ENCODE measurements at regions not wholly inside any gene's neighbourhood (a gene's known extent, or its start where the extent isn't known, plus 50 kb on each side); places are given as distances from the start of the nearest gene placed in this dataset.

- CTCF ChIA-PET (ENCODE audit: low intra/inter-chr PET ratio) = no interaction called here
- Histone ChIP-seq H3K9me3 (replicated peaks; ENCODE audit: control insufficient read depth, insufficient read depth, low read depth, low read length) (no peaks in the 10 kb centered on the region), H3K4me1 (replicated peaks in 1 of 2; ENCODE audit: control insufficient read depth in 2 of 2, insufficient read depth in 2 of 2, low read length in 2 of 2) (no peaks in the 10 kb centered on the region), H3K79me2 (ENCODE audit: control insufficient read depth, insufficient read depth, low read length) (no peaks in the 10 kb centered on the region), H3K27me3 (ENCODE audit: control insufficient read depth in 2 of 2, insufficient read depth in 2 of 2, low read length in 2 of 2) (no peaks in the 10 kb centered on the region), H3K9ac (ENCODE audit: insufficient read depth in 1 of 2, low read depth in 2 of 2, low read length in 2 of 2) (no peak overlapping the region), H3K4me3 (no peak overlapping the region), H2AFZ (ENCODE audit: low read depth, low read length) (no peak overlapping the region), H4K20me1 (replicated peaks; ENCODE audit: control insufficient read depth, insufficient read depth, low read length) (no peaks in the 10 kb centered on the region), H3K36me3 (ENCODE audit: control insufficient read depth, insufficient read depth, low read length) (no peaks in the 10 kb centered on the region), H3K4me2 (ENCODE audit: insufficient read depth, low read length) (no peak overlapping the region), H3K27ac (ENCODE audit: extremely low read depth, low read depth, low read length) (no peak overlapping the region), H3K9me1 (ENCODE audit: control insufficient read depth, insufficient read depth, low read length) (no peaks in the 10 kb centered on the region)
- FAIRE-seq = no peak
- BruUV-seq (replicated peaks) = no TSS peak
- ATAC-seq = no peak
- DNase-seq (ENCODE audit: extremely low read depth in 1 of 4, low spot score in 3 of 4) = no peak
- intact Hi-C loops (cut with micrococcal nuclease) = no loop called here
- POLR2A ChIA-PET = no interaction called here
- in situ Hi-C loops (cut with MboI) = no loop called here
- WGBS (ENCODE audit: insufficient coverage, low coverage, missing lambda C conversion rate) = 0% methylated on average over 3 of the region's 3 CpGs
- TF ChIP-seq HDAC8 (tag; IDR thresholded peaks at IDR 0.05) (no peak), ZNF717 (CRISPR knock-in tag; IDR thresholded peaks at IDR 0.05) (no peak), RBM39 (optimal IDR thresholded peaks at IDR 0.05; ENCODE audit: low read depth, low read length) (no peak), ZNF766 (CRISPR knock-in tag; conservative IDR thresholded peaks at IDR 0.05) (no peak), SRF (CRISPR knock-in tag; IDR thresholded peaks at IDR 0.05) (no peak), IFI16 (CRISPR knock-in tag; IDR thresholded peaks at IDR 0.05) (no peak), FOSL1 (tag; conservative IDR thresholded peaks at IDR 0.05) (no peak), CREBBP (IDR thresholded peaks at IDR 0.05; ENCODE audit: low read depth, low read length) (no peak), STAT5B (CRISPR knock-in tag; IDR thresholded peaks at IDR 0.05) (no peak), GTF3C2 (IDR thresholded peaks at IDR 0.05; ENCODE audit: borderline replicate concordance, extremely low read depth, insufficient read length) (no peak), CBX2 (IDR thresholded peaks at IDR 0.05; ENCODE audit: insufficient read depth, low read length, poor library complexity, severe bottlenecking) (no peak), HOMEZ (CRISPR knock-in tag; IDR thresholded peaks at IDR 0.05) (no peak), MCM3 (IDR thresholded peaks at IDR 0.05) (no peak), ILF3 (IDR thresholded peaks at IDR 0.05; ENCODE audit: borderline replicate concordance) (no peak), CEBPZ (IDR thresholded peaks at IDR 0.05; ENCODE audit: borderline replicate concordance, low read depth, low read length) (no peak), ZNF224 (CRISPR knock-in tag; IDR thresholded peaks at IDR 0.05) (no peak)
Observed at GRCh38 chr3:79884354-79884753, 116.6 kb upstream of the ROBO1 start.

Measured in K562 (cell line).